SJSA1 (cell line): ENCODE measurements at regions not wholly inside any gene's neighbourhood (a gene's known extent, or its start where the extent isn't known, plus 50 kb on each side); places are given as distances from the start of the nearest gene placed in this dataset.

Experiments used
- DNase-seq, 2 experiments: peaks; one replicate each; pipeline ENCODE4 v3.0.0-alpha.2; 2015 to 2020; ENCODE audit warnings: low spot score in 2 of 2, low read depth in 1 of 2
- H3K27ac ChIP-seq: fragments of 250-450 bp; sonication (Bioruptor Pico); 2 replicates; pipeline ENCODE4 v1.5.1; 2020; ENCODE audit warnings: mild to moderate bottlenecking, moderate library complexity
- H3K27me3 ChIP-seq: fragments of 250-450 bp; sonication (Bioruptor Pico); replicated peaks from 2 replicates; pipeline ENCODE4 v1.5.1; 2020; ENCODE audit warnings: mild to moderate bottlenecking, moderate library complexity
- H3K36me3 ChIP-seq: fragments of 250-450 bp; sonication (Bioruptor Pico); 2 replicates; pipeline ENCODE4 v1.5.1; 2020; ENCODE audit warnings: mild to moderate bottlenecking
- H3K4me1 ChIP-seq: fragments of 250-450 bp; sonication (Bioruptor Pico); replicated peaks from 2 replicates; pipeline ENCODE4 v1.6.1; 2021; ENCODE audit warnings: mild to moderate bottlenecking
- H3K4me3 ChIP-seq: fragments of 250-450 bp; sonication (Bioruptor Pico); 2 replicates; pipeline ENCODE4 v1.5.1; 2020; ENCODE audit warnings: mild to moderate bottlenecking
- H3K9me3 ChIP-seq: fragments of 250-450 bp; sonication (Bioruptor Pico); replicated peaks from 2 replicates; pipeline ENCODE4 v1.5.1; 2020; ENCODE audit warnings: mild to moderate bottlenecking

DNA sequence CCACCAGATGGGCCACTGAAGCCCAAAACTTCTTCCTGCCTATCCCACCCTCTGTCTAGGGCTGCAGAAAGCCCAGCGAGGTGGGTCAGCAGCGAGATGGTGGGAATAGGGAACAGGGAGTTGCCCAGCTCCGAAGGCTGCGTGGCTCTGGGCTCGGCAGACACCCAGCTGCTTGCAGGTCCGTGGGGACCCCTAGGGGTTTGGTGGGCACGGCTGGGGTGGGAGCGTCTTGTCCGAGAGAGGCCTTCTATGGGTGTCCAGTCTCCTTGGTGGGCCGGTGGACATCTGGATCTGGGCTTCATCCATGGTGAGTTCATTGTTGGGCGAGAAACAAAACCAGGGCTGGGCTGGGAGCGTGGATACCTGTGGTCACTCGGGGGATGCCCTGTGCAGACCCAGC, 1211.0 kb downstream of the BRD1 start:
- Histone ChIP-seq H3K9me3 (no peaks in the 10 kb centered on the region), H3K4me3 (no peak overlapping the region), H3K36me3 (no peaks in the 10 kb centered on the region), H3K4me1 (no peaks in the 10 kb centered on the region), H3K27me3 (no peaks in the 10 kb centered on the region), H3K27ac (no peak overlapping the region)
- DNase-seq: no peak

DNA sequence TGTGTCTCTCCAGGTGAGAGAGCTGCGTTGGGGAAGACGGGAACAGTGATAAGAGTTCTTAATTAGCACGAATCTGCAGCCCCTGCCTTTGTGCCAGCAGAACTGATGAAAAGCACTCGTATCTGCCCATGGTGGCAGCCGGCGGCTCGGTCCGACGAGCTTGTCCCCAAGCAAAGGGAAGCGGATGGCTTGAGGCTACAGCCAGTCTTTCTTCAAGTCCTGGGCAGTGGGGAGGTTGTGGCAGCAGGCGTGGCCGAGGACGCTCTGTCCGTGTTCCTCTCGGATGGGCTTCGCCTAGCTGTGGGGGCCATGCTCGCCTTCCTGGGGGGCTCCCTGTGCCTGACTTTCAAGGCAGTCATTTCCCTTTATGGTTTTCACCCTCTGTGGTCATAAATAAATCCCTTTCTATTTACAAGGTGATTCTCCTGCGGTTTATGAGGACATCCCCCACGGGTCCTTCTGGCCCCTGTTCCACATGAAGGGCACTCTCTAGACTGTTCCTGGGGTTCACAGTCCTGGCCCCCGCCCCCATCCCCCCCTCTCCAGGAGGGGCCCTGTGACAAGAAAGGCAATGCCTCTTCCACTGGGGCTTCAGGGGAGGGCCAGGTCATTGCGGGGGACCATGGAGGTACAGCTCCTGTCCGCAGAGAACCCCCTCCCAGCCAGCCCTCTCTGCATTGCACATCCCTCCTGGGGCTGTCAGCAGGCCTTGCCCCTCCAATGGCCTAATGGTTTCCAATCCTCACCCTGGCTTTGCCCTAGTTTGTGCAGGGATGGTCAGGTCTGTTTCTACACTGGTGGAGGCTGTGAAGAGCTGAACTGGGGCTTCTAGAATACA, 1212.3 kb downstream of the BRD1 start:
- no peaks in the 10 kb centered on the region for H3K9me3 ChIP-seq
- no peak for DNase-seq
- H3K36me3 ChIP-seq: no peaks in the 10 kb centered on the region
- no peaks in the 10 kb centered on the region for H3K4me1 ChIP-seq
- H3K27ac ChIP-seq: no peak overlapping the region
- H3K27me3 ChIP-seq: no peaks in the 10 kb centered on the region
- no peak overlapping the region for H3K4me3 ChIP-seq

DNA sequence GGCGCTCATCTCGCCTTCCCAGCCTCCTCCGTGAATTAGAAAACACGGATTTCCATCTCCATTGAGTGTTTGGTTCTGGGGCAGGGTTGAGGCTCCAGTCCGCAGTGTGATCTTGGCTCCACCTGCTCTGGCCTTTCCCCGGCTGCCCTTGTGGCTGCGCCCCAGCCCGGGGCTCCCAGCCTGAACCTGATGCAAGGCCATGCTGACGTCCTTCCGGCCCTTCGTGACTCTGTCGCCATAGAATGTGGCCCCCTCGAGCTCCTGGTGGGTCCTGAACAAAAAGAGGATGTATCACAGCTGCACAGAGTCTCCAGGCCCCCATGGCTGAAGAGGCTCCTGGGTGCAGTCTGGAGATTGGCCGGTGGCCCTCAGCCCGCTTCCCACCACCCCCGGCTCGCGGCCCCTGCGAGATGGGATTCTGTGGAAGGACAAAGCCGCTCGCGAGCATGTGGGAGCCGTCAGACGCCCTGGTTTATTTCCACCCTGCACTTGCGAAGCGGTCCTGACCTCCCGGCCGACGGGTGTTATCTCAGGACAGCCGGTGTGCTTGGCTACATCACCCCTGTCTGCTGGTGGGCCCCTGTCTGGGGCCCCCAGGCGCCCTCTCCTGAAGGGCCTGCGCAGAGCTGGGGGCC, 1214.0 kb downstream of the BRD1 start:
- H3K4me1 ChIP-seq: peaks cover 5% of the 10 kb centered on the region
- no peak overlapping the region for H3K27ac ChIP-seq
- no peaks in the 10 kb centered on the region for H3K27me3 ChIP-seq
- no peak for DNase-seq
- no peaks in the 10 kb centered on the region for H3K9me3 ChIP-seq
- peaks cover 3% of the 10 kb centered on the region; the same call in 1 of the 2 replicates for H3K36me3 ChIP-seq
- no peak overlapping the region for H3K4me3 ChIP-seq

DNA sequence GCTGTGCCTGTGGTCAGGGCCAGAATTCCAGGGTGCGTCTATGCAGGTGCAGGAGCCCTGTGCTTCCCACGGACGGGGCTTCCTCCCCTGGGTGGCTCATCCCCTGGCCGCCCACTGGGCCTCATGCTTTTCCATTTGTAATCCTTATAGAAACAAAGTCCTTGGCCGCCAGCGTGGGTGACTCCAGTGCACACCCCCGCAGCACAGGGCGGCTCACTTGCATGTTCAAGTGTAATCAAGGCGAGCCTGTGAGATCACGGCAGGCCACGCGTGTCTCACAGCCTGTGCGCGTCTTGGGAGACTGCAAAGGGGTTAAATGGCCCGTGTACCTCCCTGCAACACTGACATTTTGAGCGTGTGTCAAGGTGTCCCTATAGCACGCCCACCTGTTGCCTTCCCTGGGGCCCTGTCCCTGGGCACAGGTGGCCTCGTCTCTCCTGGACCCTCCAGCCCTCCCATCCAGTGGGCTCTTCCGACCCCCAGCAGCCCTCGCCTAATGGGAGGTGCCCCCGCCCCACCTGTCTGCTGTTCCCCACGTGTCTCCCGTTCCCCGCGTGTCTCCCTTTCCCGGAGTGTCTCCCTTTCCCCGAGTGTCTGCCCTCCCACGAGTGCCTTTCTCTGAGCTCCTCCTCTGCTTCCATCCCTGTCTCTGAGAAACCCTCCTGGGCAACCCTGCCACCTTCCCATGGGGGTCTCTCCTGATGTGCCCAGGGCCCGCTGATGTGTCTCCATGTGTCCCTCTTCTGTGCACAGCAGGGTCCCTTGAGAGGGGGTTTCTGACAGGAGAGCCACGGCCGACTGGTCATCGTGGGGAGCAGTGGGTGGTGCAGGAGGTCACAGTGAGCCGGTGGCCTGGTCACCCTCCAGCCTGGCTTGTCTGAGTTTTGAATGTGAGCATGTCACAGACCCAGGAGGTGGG, 1215.3 kb downstream of the BRD1 start:
- Histone ChIP-seq H3K4me3 (no peak overlapping the region), H3K27me3 (no peaks in the 10 kb centered on the region), H3K36me3 (peaks cover 3% of the 10 kb centered on the region; the same call in 1 of the 2 replicates), H3K9me3 (no peaks in the 10 kb centered on the region), H3K27ac (no peak overlapping the region), H3K4me1 (peaks cover 14% of the 10 kb centered on the region)
- no peak for DNase-seq

DNA sequence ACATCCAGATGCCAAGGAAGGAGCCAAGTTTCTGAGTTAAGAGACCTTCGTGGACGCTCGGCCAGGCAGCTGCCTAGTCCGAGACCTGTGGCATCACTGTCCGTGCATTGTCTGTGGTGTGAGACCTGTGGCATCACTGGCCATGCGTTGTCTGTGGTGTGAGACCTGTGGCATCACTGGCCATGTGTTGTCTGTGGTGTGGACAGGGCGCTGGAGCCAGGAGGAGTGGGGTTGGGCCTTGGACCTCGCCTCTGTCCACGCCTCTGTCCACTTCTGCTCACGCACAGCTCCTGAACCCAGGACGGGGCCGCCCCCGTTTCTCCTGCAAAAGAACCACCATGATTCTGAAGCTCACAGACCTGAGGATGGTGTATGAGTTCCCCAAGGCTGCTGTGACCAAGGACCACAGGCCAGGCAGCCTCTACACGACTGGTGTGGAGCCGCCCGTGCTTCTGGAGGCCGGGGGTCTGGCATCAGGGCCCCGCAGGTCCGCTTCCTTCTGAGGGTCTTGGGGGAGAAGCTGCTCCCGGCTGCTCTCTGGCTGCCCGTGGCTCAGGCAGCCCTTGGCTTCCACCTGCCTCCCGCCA, 1218.3 kb downstream of the BRD1 start:
- Histone ChIP-seq H3K27ac (peak overlapping the region; percentile 77; the same call in 1 of the 2 replicates), H3K9me3 (no peaks in the 10 kb centered on the region), H3K36me3 (peaks cover 3% of the 10 kb centered on the region; the same call in 1 of the 2 replicates), H3K4me3 (no peak overlapping the region), H3K4me1 (peaks cover 18% of the 10 kb centered on the region), H3K27me3 (no peaks in the 10 kb centered on the region)
- DNase-seq: no peak

DNA sequence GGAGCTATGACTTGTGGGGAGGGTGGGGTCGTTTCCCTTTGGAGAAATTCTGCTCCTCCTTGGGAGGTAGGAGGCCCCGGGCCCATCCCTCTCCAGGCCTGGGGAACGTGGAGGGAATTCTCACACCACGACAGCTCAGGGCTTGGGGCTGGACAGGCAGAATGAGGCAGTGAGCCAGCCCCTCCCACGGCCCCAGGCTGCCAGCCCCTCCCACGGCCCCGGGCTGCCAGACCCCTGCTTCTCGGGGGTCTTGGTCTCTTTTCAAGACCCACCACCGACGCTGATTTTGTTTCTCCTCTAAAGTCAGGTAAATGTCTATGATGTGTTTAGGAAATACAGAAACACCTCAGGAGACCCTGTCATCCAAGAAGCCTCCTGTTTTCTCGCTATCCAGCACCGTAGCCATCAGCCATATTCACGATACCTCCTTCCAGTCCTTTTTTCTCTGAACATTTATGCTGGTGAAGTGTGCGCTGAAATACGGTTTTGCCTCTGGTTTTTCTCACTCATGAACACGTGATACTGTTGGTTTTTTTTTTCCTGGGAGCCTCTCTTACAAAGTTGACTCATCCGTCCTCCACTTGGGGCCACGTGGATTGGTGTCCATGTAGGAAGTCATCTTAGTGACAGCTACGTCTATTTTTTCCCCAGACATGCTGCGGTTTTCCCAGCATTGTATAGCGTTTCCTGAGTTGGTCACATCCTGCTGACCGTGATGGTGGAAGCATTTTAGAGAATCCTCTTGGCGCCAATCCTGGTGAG, 1219.6 kb downstream of the BRD1 start:
- peaks cover 18% of the 10 kb centered on the region for H3K4me1 ChIP-seq
- H3K4me3 ChIP-seq: no peak overlapping the region
- no peaks in the 10 kb centered on the region for H3K9me3 ChIP-seq
- peak overlapping the region; percentile 77 for H3K27ac ChIP-seq
- peak; percentile 40 to 58 for DNase-seq
- peaks cover 3% of the 10 kb centered on the region; the same call in 1 of the 2 replicates for H3K36me3 ChIP-seq
- H3K27me3 ChIP-seq: no peaks in the 10 kb centered on the region

DNA sequence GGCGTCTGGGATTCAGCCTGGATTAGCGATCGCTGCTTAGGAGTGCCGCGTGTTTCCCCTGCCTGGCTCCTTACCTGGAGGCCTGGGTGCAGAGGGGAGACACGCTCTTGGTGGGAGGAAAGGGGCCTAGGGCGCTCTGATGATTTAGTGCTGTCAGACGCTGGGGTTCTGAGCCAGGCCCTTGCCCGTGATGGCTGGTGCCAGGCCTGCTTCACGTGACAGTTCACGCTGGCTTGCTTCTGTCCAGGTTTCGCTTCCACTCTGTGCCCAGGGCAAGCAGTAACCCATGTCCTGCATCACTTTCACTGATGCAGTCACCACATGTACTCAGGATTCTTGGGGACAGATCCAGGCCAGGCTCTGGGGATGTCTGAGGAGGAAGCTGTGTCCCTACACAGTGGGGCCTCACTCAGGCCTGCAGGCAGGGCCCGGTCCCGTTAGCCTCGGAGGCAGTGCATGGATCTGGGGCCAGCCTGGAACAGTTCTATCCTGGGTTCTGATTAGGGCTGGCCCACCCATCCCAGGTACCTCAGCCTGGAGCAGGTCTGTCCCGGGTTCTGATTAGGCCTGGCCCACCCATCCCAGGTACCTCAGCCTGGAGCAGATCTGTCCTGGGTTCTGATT, 1220.9 kb downstream of the BRD1 start:
- Histone ChIP-seq H3K4me3 (no peak overlapping the region), H3K4me1 (peaks cover 18% of the 10 kb centered on the region), H3K9me3 (no peaks in the 10 kb centered on the region), H3K36me3 (peaks cover 3% of the 10 kb centered on the region; the same call in 1 of the 2 replicates), H3K27me3 (no peaks in the 10 kb centered on the region), H3K27ac (no peak overlapping the region)
- DNase-seq: no peak

DNA sequence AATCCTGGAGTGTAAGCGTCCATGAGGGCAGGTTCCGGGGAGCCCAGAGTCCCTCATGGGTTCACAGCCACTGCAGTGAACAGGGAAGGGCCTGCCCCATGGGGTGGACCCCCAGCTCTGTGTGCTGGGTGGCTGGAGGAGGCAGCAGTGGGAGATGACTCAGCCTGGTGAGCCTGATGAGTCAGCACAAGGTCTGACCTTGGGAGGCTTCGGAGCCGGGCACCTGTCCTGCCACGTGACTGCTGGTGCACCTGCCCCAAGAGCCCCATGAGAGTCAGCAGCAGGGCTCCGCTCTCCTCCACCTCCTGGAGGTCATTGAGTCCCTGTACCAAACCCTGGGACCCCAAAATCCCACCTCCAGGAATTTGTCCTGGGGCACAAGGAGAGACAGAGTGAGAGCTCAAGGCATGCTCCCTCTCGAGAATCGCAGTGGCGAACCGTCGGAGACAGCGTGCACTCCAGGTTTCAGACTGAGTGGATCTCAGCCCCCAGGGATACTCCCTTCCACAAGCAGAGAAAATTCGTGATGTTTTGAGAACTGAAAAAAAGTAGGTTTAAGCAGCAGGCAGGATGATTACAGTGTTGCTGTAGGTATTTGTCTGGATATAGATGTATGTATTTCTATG, 1221.7 kb downstream of the BRD1 start:
- H3K27me3 ChIP-seq: no peaks in the 10 kb centered on the region
- no peak overlapping the region for H3K27ac ChIP-seq
- no peak overlapping the region for H3K4me3 ChIP-seq
- peaks cover 18% of the 10 kb centered on the region for H3K4me1 ChIP-seq
- DNase-seq: no peak
- H3K36me3 ChIP-seq: peaks cover 3% of the 10 kb centered on the region; the same call in 1 of the 2 replicates
- H3K9me3 ChIP-seq: no peaks in the 10 kb centered on the region

DNA sequence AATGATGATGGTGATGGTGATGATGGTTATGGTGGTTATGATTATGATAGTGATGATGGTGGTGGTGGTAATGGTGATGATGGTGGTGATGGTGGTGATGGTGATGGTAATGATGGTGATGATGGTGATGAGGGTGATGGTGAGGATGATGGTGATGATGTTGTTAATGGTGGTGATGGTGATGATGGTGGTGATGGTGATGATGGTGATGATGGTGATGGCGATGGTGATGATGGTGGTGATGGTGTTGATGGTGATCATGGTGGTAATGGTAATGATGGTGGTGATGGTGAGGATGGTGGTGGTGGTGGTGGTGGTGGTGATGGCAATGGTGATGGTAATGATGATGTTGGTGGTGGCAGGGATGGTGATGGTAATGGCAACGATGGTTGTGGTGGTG, 1222.5 kb downstream of the BRD1 start:
- no peak overlapping the region for H3K4me3 ChIP-seq
- H3K36me3 ChIP-seq: peaks cover 3% of the 10 kb centered on the region; the same call in 1 of the 2 replicates
- no peaks in the 10 kb centered on the region for H3K9me3 ChIP-seq
- H3K4me1 ChIP-seq: peaks cover 18% of the 10 kb centered on the region
- no peak for DNase-seq
- no peaks in the 10 kb centered on the region for H3K27me3 ChIP-seq
- H3K27ac ChIP-seq: no peak overlapping the region

DNA sequence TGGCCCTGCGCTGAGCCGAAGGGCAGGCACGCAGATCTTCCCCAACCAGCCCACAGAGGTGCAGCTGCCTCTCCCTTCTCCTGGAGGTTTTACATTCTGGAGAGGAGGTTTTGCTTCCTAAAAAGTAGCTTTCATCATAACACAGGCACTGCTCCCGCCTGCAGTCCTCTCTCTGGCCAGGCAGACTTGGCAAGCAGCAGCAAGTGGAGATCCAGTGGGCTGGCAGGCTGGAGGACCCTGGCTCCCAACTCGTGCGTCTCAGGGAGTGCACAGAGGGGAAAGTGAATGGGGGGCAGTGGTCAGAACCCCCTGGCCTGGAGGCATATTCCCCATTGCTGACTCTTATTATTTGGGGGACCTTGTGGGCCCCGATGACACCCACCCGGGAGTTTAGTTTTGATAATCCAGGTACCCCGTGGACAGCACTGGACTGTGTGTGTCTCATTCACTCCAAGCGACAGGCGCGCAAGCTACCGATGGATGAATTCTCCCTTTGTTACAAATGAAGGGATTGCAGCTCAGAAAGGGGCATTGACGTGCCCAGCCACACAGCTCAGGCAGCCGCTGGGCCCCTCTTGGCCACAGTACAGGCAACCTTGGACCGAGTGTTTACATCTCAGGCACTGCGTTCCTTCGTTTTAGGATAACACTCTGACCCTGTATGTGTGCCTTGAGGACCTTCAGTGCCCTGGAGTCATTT, 1223.9 kb downstream of the BRD1 start:
- H3K27ac ChIP-seq: no peak overlapping the region
- H3K9me3 ChIP-seq: no peaks in the 10 kb centered on the region; the same call in 1 of the 2 replicates
- no peak for DNase-seq

DNA sequence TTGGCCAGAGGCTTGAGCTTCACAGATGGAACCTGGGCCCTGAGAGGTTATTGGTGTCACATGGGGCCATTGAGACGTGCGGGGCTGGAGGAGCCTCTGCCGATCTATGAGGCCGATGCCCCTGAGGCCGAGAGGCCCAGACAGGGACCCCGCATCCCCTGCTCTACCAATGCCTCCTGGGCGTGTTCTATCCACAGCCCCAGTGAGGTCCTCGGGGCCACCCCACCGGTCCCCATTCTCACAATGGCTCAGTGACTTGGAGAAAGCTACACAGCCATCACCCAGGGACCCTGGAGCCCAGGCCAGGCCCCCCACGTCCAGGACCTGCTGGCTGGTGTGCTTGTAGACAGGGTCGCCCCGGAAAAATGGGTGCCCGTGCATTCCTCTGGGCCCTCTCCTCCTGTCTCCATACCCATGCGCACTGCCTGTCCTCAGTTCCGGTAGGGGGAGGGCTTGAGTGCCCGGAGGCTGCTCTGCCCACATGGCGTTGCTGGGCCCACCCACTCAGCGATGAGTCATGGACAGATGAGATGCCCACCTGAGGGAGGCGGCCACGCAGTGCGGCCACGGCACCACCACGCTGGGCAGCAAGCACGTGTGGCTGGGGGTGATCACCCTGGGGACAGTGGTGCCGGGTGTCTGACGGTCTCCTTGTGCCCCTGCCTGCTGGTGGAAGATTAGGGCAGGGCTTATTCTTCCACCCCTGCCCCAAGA, 1224.7 kb downstream of the BRD1 start:
- no peak overlapping the region for H3K27ac ChIP-seq
- H3K4me3 ChIP-seq: no peak overlapping the region
- H3K9me3 ChIP-seq: no peaks in the 10 kb centered on the region; the same call in 1 of the 2 replicates
- no peak for DNase-seq
- H3K4me1 ChIP-seq: peaks cover 8% of the 10 kb centered on the region
- no peaks in the 10 kb centered on the region for H3K27me3 ChIP-seq
- H3K36me3 ChIP-seq: peaks cover 4% of the 10 kb centered on the region; the same call in 1 of the 2 replicates

More for the DNA sequence above, 1223.9 kb downstream of the BRD1 start:
- Histone ChIP-seq H3K4me3 (no peak overlapping the region), H3K4me1 (peaks cover 14% of the 10 kb centered on the region), H3K27me3 (no peaks in the 10 kb centered on the region), H3K36me3 (no peaks in the 10 kb centered on the region; the same call in 1 of the 2 replicates)
